ENCODE measurements at regions not wholly inside any gene's neighbourhood (a gene's known extent, or its start where the extent isn't known, plus 50 kb on each side); places are given as distances from the start of the nearest gene placed in this dataset.

GRCh38 chr2:144133936-144134665 lies 385.8 kb downstream of the ZEB2 start:
- TF ChIP-seq, protein P1, sequence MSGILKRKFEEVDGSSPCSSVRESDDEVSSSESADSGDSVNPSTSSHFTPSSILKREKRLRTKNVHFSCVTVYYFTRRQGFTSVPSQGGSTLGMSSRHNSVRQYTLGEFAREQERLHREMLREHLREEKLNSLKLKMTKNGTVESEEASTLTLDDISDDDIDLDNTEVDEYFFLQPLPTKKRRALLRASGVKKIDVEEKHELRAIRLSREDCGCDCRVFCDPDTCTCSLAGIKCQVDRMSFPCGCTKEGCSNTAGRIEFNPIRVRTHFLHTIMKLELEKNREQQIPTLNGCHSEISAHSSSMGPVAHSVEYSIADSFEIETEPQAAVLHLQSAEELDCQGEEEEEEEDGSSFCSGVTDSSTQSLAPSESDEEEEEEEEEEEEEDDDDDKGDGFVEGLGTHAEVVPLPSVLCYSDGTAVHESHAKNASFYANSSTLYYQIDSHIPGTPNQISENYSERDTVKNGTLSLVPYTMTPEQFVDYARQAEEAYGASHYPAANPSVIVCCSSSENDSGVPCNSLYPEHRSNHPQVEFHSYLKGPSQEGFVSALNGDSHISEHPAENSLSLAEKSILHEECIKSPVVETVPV (CRISPR knock-in tag; IDR thresholded peaks at IDR 0.05) = no peak
- TF ChIP-seq SNAI2 (CRISPR knock-in tag; IDR thresholded peaks at IDR 0.05) (no peak), ZC3H10 (CRISPR knock-in tag; IDR thresholded peaks at IDR 0.05) (no peak), OSR1 (CRISPR knock-in tag; IDR thresholded peaks at IDR 0.05) (no peak), ZNF8 (CRISPR knock-in tag; IDR thresholded peaks at IDR 0.05) (no peak), ZNF565 (CRISPR knock-in tag; conservative IDR thresholded peaks at IDR 0.05; ENCODE audit: low read depth) (no peak), CREB5 (CRISPR knock-in tag; IDR thresholded peaks at IDR 0.05; ENCODE audit: low read depth) (no peak)
- no peak for ATAC-seq

DNA sequence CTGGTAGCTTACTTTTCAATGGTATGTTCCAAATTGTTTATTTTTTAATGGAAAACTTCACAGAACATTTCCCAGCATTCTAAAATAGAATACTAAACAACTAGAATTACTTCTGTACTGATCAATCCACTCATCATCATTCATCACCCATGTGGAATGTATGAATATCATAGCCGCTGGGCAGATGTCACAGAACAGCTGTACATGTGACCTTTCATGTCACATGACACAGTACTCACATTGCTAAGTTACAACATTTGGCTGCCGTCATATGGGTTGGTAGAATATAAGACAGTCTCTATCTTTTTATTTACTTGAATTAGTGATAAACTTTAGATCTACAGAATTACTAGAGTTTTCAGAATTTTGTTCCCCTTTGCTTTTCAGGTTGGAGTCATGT lies 387.6 kb downstream of the ZEB2 start:
- ATAC-seq = no peak
- TF ChIP-seq, protein P1 (CRISPR knock-in tag; IDR thresholded peaks at IDR 0.05) = no peak
- TF ChIP-seq, protein P2, sequence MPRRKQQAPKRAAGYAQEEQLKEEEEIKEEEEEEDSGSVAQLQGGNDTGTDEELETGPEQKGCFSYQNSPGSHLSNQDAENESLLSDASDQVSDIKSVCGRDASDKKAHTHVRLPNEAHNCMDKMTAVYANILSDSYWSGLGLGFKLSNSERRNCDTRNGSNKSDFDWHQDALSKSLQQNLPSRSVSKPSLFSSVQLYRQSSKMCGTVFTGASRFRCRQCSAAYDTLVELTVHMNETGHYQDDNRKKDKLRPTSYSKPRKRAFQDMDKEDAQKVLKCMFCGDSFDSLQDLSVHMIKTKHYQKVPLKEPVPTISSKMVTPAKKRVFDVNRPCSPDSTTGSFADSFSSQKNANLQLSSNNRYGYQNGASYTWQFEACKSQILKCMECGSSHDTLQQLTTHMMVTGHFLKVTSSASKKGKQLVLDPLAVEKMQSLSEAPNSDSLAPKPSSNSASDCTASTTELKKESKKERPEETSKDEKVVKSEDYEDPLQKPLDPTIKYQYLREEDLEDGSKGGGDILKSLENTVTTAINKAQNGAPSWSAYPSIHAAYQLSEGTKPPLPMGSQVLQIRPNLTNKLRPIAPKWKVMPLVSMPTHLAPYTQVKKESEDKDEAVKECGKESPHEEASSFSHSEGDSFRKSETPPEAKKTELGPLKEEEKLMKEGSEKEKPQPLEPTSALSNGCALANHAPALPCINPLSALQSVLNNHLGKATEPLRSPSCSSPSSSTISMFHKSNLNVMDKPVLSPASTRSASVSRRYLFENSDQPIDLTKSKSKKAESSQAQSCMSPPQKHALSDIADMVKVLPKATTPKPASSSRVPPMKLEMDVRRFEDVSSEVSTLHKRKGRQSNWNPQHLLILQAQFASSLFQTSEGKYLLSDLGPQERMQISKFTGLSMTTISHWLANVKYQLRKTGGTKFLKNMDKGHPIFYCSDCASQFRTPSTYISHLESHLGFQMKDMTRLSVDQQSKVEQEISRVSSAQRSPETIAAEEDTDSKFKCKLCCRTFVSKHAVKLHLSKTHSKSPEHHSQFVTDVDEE (CRISPR knock-in tag; IDR thresholded peaks at IDR 0.05) = no peak
- TF ChIP-seq ZC3H10 (CRISPR knock-in tag; IDR thresholded peaks at IDR 0.05) (no peak), CREB5 (CRISPR knock-in tag; IDR thresholded peaks at IDR 0.05; ENCODE audit: low read depth) (no peak), OSR1 (CRISPR knock-in tag; IDR thresholded peaks at IDR 0.05) (no peak), TCF4 (CRISPR knock-in tag; IDR thresholded peaks at IDR 0.05; ENCODE audit: borderline replicate concordance) (no peak), BACH2 (CRISPR knock-in tag; IDR thresholded peaks at IDR 0.05; ENCODE audit: borderline replicate concordance) (no peak), PATZ1 (CRISPR knock-in tag; IDR thresholded peaks at IDR 0.05; ENCODE audit: borderline replicate concordance) (no peak), GLIS3 (CRISPR knock-in tag; IDR thresholded peaks at IDR 0.05) (no peak), SNAI2 (CRISPR knock-in tag; IDR thresholded peaks at IDR 0.05) (no peak), ZNF70 (CRISPR knock-in tag; IDR thresholded peaks at IDR 0.05) (no peak), RARB (CRISPR knock-in tag; IDR thresholded peaks at IDR 0.05) (no peak), TOX (CRISPR knock-in tag; IDR thresholded peaks at IDR 0.05; ENCODE audit: borderline replicate concordance) (no peak), ISL1 (CRISPR knock-in tag; IDR thresholded peaks at IDR 0.05) (no peak)

DNA sequence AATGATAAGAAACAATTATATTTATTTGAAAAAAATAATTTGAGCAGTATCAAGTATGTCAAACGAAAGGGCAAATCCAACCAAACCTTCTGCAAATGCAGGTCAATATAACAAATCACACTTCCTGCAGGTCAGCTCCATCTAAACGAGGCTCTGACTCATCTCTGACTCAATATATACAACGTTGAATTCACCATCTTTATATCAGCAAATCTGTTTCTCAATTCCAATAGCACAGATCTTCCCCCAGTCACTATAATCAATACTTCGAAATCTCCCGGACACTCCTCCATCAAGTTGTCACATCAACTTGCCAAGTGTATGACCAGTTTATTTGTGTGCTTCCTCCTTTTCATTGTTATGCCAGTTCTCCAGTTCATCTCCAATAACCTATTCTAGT lies 388.9 kb downstream of the ZEB2 start:
- ATAC-seq = no peak
- TF ChIP-seq GLIS3 (CRISPR knock-in tag; IDR thresholded peaks at IDR 0.05) (no peak), ZC3H10 (CRISPR knock-in tag; IDR thresholded peaks at IDR 0.05) (no peak), ZNF70 (CRISPR knock-in tag; IDR thresholded peaks at IDR 0.05) (no peak), OSR1 (CRISPR knock-in tag; IDR thresholded peaks at IDR 0.05) (no peak)
